HepG2 (cell line): ENCODE measurements at regions not wholly inside any gene's neighbourhood (a gene's known extent, or its start where the extent isn't known, plus 50 kb on each side); places are given as distances from the start of the nearest gene placed in this dataset.

ENCODE experiments used
- ATAC-seq: fragments of 200-7000 bp; cut with Tn5 transposase; 3 replicates; pipeline ENCODE4 v1.9.1; 2020; ENCODE audit warnings: mild to moderate bottlenecking, moderate library complexity
- BruUV-seq: library from RNA; stranded (reverse); fragments of 400-500 nt; replicated peaks from 2 replicates; lab custom pipeline; 2021; lab: Mats Ljungman, UMichigan
- CTCF ChIA-PET: fragments of 300-600 bp; formaldehyde crosslinking; extraction: SDS; loops from one replicate; lab custom pipeline; 2021; ENCODE audit warnings: low total read pairs, inconsistent platforms, low intra/inter-chr PET ratio; lab: Yijun Ruan, JAX
- POLR2A ChIA-PET: fragments of 350-600 bp; sonication (Branson Sonifier 250); formaldehyde crosslinking; loops from one replicate; lab custom pipeline; 2020; ENCODE audit warnings: antibody characterized with exemption, inconsistent platforms; lab: Yijun Ruan, JAX
- DNase-seq: peaks from one replicate; pipeline ENCODE4 v3.0.0-alpha.2; 2015; ENCODE audit warnings: low spot score
- FAIRE-seq: peaks from 3 replicates; lab custom pipeline; 2011; peaks lifted over from hg19 to GRCh38; lab: Jason Lieb, UNC
- H2AFZ ChIP-seq: one replicate; pipeline ENCODE4 v1.6.1; 2011; ENCODE audit warnings: low read length, inconsistent platforms
- H3K27ac ChIP-seq: fragments of 300-600 bp; 3 replicates; pipeline ENCODE4 v1.8.0; 2011; ENCODE audit warnings: mixed run types, mild to moderate bottlenecking, mixed read lengths, low read length, inconsistent platforms; ENCODE audit not compliant: insufficient read depth; ENCODE audit errors: extremely low read length
- H3K27me3 ChIP-seq, 2 experiments: fragments of 200-600 bp in 1 of 2; 2 replicates in 1 of 2; 3 replicates in 1 of 2; pipeline versions ENCODE4 v1.6.0 to v1.8.0; 2011; ENCODE audit warnings: low read length in 2 of 2, mild to moderate bottlenecking in 2 of 2, moderate library complexity in 2 of 2, inconsistent platforms in 1 of 2; ENCODE audit not compliant: insufficient read depth in 2 of 2, control insufficient read depth in 1 of 2
- H3K36me3 ChIP-seq, 2 experiments: fragments of 200-600 bp in 1 of 2; replicated peaks in 1 of 2; 2 replicates in 1 of 2; 3 replicates in 1 of 2; pipeline versions ENCODE4 v1.5.1 to v1.8.0; 2011; ENCODE audit warnings: low read length in 2 of 2, inconsistent platforms in 1 of 2; ENCODE audit not compliant: insufficient read depth in 2 of 2, control insufficient read depth in 1 of 2
- H3K4me1 ChIP-seq: 2 replicates; pipeline ENCODE4 v1.5.1; 2012; ENCODE audit warnings: low read length, inconsistent platforms; ENCODE audit not compliant: insufficient read depth
- H3K4me2 ChIP-seq: 2 replicates; pipeline ENCODE4 v1.6.0; 2011; ENCODE audit warnings: low read depth, low read length, inconsistent platforms
- H3K4me3 ChIP-seq, 3 experiments: fragments of 200-600 bp in 1 of 3; sonication (generic), shearing (Covaris generic) in 1 of 3; replicated peaks in 1 of 3; 2 replicates each; pipeline ENCODE4 v1.5.1; 2011 to 2016; ENCODE audit warnings: low read length in 3 of 3, inconsistent platforms in 2 of 3, low read depth in 2 of 3, mild to moderate bottlenecking in 2 of 3, control low read depth in 1 of 3, mixed read lengths in 1 of 3; ENCODE audit not compliant: insufficient read depth in 1 of 3
- H3K79me2 ChIP-seq: one replicate; pipeline ENCODE4 v1.6.1; 2011; ENCODE audit warnings: low read length, inconsistent platforms; ENCODE audit not compliant: insufficient read depth
- H3K9ac ChIP-seq: 2 replicates; pipeline ENCODE4 v1.6.0; 2011; ENCODE audit warnings: mild to moderate bottlenecking, low read depth, low read length, inconsistent platforms; ENCODE audit not compliant: insufficient read depth
- H3K9me3 ChIP-seq: 2 replicates; pipeline ENCODE4 v1.5.1; 2012; ENCODE audit warnings: mild to moderate bottlenecking, low read length
- H4K20me1 ChIP-seq: 2 replicates; pipeline ENCODE4 v1.6.0; 2011; ENCODE audit warnings: inconsistent platforms, mild to moderate bottlenecking, low read length, moderate library complexity; ENCODE audit not compliant: insufficient read depth
- DMAP1 ChIP-seq: IDR thresholded peaks from 2 replicates; pipeline ENCODE4 v1.6.1; 2016
- E2F1 ChIP-seq: sonication (generic); formaldehyde crosslinking; IDR thresholded peaks from 2 replicates; pipeline ENCODE4 v1.5.0; 2020; ENCODE audit warnings: missing genetic modification reagents
- GLMP ChIP-seq: sonication (generic); formaldehyde crosslinking; IDR thresholded peaks from 2 replicates; pipeline ENCODE4 v1.9.0; 2021; ENCODE audit warnings: missing genetic modification reagents, mild to moderate bottlenecking, borderline replicate concordance
- MED1 ChIP-seq: sonication (generic); formaldehyde crosslinking; IDR thresholded peaks from 2 replicates; pipeline ENCODE4 v1.4.0; 2020; ENCODE audit warnings: missing genetic modification reagents
- NR2F1 ChIP-seq, 2 experiments: fragments of 450-650 bp in 1 of 2; formaldehyde crosslinking in 1 of 2; IDR thresholded peaks; 2 replicates each; pipeline versions ENCODE4 v1.5.0 to v1.6.1; 2016 to 2020; ENCODE audit warnings: mild to moderate bottlenecking in 1 of 2, missing compliant biosample characterization in 1 of 2, missing genetic modification reagents in 1 of 2, moderate library complexity in 1 of 2
- PITX1 ChIP-seq: sonication (generic); formaldehyde crosslinking; IDR thresholded peaks from 2 replicates; pipeline ENCODE4 v1.5.1; 2020; ENCODE audit warnings: mild to moderate bottlenecking, missing genetic modification reagents
- SKI ChIP-seq: fragments of 450-650 bp; IDR thresholded peaks from one replicate; pipeline ENCODE4 v1.6.1; 2018; ENCODE audit warnings: mild to moderate bottlenecking; ENCODE audit not compliant: partially characterized antibody
- STAG1 ChIP-seq: sonication (generic); formaldehyde crosslinking; IDR thresholded peaks from 2 replicates; pipeline ENCODE4 v1.4.0; 2020; ENCODE audit warnings: missing genetic modification reagents
- U2AF2 ChIP-seq: fragments of 200-400 bp; formaldehyde crosslinking; IDR thresholded peaks from 2 replicates; pipeline ENCODE4 v1.6.1; 2017; ENCODE audit warnings: low read depth, mild to moderate bottlenecking, low read length
- XBP1 ChIP-seq: sonication (generic); formaldehyde crosslinking; IDR thresholded peaks from 2 replicates; pipeline ENCODE4 v1.5.0; 2020; ENCODE audit warnings: missing genetic modification reagents
- ZBTB8A ChIP-seq: sonication (generic); formaldehyde crosslinking; IDR thresholded peaks from 2 replicates; pipeline ENCODE4 v1.4.0; 2020; ENCODE audit warnings: mild to moderate bottlenecking, low read depth, missing genetic modification reagents, borderline replicate concordance
- ZMYM4 ChIP-seq: sonication (generic); formaldehyde crosslinking; IDR thresholded peaks from 2 replicates; pipeline ENCODE4 v1.8.1; 2023; ENCODE audit warnings: mild to moderate bottlenecking, missing genetic modification reagents
- ZNF556 ChIP-seq: sonication (generic); formaldehyde crosslinking; IDR thresholded peaks from 2 replicates; pipeline ENCODE4 v1.4.0; 2020; ENCODE audit warnings: mild to moderate bottlenecking, missing genetic modification reagents, borderline replicate concordance
- ZNF674 ChIP-seq: sonication (generic); formaldehyde crosslinking; IDR thresholded peaks from 2 replicates; pipeline ENCODE4 v1.5.0; 2020; ENCODE audit warnings: low read depth, mild to moderate bottlenecking, missing genetic modification reagents
- WGBS: methylation state at CpG from one replicate; pipeline ENCODE4 v1.1.6; 2017; ENCODE audit warnings: low lambda C conversion rate; 5-methylcytosine and 5-hydroxymethylcytosine counted together
- in situ Hi-C: cut with HindIII; loops from 2 replicates; pipeline ENCODE4 v1.10.0; 2017; ENCODE audit warnings: low pct_unique_long_range_greater_than_20kb; ENCODE audit not compliant: extremely low pct_ligation_motif_present
- intact Hi-C: fragments of 100-400 bp; cut with micrococcal nuclease; formaldehyde crosslinking; loops from one replicate; pipeline ENCODE4 v1.10.0; 2022; ENCODE audit not compliant: unreplicated experiment
- TF ChIP-seq, protein P1 (sequence below): sonication (generic); formaldehyde crosslinking; IDR thresholded peaks from 2 replicates; pipeline ENCODE4 v1.5.0; 2020; ENCODE audit warnings: mild to moderate bottlenecking, missing genetic modification reagents, moderate library complexity

GRCh38 chr6:110534731-110535492 is 58.5 kb upstream of the SLC22A16 start:
- FAIRE-seq = no peak
- DNase-seq = no peak
- Histone ChIP-seq H3K4me1 (peaks cover 78% of the 10 kb centered on the region), H3K36me3 (no peaks in the 10 kb centered on the region), H3K9me3 (peaks cover 7% of the 10 kb centered on the region), H4K20me1 (no peaks in the 10 kb centered on the region), H3K27ac (no peak overlapping the region), H3K27me3 (no peaks in the 10 kb centered on the region), H3K9ac (no peak overlapping the region), H3K79me2 (no peaks in the 10 kb centered on the region), H2AFZ (no peak overlapping the region), H3K4me3 (no peak overlapping the region), H3K4me2 (no peak overlapping the region)
- no TSS peak for BruUV-seq
- no peak for ATAC-seq
- CTCF ChIA-PET = no interaction called here
- POLR2A ChIA-PET = no interaction called here
- in situ Hi-C loops = no loop called here
- intact Hi-C loops = no loop called here
- TF ChIP-seq ZMYM4 (CRISPR knock-in tag) (no peak), SKI (no peak), U2AF2 (no peak), MED1 (CRISPR knock-in tag) (peak; percentile 40; the same call in 1 of the 2 replicates), XBP1 (CRISPR knock-in tag) (no peak), STAG1 (CRISPR knock-in tag) (peak; percentile 27; the same call in 1 of the 2 replicates), ZNF674 (CRISPR knock-in tag) (no peak), GLMP (CRISPR knock-in tag) (no peak), ZBTB8A (no peak), E2F1 (CRISPR knock-in tag) (no peak), NR2F1 (CRISPR knock-in tag; IDR thresholded peaks at IDR 0.05) (no peak), DMAP1 (CRISPR knock-in tag) (no peak), ZNF556 (no peak), PITX1 (no peak)
- TF ChIP-seq, protein P1, sequence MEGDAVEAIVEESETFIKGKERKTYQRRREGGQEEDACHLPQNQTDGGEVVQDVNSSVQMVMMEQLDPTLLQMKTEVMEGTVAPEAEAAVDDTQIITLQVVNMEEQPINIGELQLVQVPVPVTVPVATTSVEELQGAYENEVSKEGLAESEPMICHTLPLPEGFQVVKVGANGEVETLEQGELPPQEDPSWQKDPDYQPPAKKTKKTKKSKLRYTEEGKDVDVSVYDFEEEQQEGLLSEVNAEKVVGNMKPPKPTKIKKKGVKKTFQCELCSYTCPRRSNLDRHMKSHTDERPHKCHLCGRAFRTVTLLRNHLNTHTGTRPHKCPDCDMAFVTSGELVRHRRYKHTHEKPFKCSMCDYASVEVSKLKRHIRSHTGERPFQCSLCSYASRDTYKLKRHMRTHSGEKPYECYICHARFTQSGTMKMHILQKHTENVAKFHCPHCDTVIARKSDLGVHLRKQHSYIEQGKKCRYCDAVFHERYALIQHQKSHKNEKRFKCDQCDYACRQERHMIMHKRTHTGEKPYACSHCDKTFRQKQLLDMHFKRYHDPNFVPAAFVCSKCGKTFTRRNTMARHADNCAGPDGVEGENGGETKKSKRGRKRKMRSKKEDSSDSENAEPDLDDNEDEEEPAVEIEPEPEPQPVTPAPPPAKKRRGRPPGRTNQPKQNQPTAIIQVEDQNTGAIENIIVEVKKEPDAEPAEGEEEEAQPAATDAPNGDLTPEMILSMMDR (CRISPR knock-in tag) = peak; percentile 21; the same call in 1 of the 2 replicates
- WGBS = 94% methylated on average over 3 of the region's 3 CpGs
